GM18858 (cell line): ENCODE measurements at regions not wholly inside any gene's neighbourhood (a gene's known extent, or its start where the extent isn't known, plus 50 kb on each side); places are given as distances from the start of the nearest gene placed in this dataset.

Experiments used
- ATAC-seq: cut with Tn5 transposase; IDR thresholded peaks from one replicate; pipeline ENCODE4 v1.9.1; 2021; ENCODE audit not compliant: unreplicated experiment

DNA sequence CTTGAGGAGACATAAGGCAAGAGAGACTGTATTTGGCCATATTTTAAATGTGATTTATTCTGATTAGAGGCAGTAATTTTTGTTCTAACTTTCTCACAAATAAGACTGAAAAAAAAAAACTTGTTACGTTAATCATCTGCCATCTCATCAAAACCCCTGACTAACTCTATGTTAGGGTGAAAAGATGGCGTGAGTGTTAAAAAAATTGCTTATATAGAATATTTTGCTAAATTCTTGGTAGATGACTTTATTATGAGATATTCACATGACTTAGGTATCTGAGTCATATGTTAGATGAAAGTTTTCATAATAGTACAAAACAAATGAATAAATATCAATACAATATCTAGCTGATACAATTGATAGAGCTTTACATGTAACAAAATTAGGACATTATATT is 1508.7 kb upstream of the TMEFF2 start:
- ATAC-seq: no peak

DNA sequence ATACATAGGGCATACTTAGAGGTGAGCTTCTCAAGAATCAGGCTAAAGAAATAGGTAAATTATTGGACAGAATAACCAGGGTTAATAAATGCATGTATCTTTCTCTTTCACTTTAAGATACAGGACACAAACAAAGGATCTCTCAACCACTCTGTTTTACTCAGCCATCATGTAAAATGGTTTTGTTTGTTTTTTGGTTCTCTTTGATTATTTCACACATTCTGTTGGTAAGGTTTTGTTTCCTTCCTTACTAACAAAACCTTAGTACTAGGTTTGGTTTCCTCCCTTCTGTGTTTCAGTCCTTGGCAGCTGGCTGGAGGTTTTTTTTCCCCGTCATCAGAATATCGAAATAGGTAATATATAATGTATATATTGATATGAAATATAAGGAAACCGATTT is 1506.8 kb upstream of the TMEFF2 start:
- no peak for ATAC-seq

DNA sequence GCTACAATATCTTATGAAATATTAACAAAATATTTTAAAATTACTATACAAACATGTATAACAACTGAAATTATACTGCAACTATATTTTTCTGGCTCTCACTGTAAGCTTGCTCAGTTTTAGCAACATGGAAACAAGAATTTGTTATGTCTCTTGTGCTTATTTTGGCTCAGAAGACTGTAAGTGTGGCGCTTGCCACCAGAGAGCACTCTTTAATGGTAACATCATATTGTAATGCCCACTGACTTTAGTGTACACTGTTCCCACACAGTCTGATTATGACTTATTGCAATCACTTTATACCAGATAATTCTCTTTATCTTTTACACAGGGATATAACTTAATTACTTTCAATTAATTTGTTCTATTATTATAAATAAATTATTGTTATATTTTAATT is 1500.6 kb upstream of the TMEFF2 start:
- ATAC-seq: peak; percentile 75

DNA sequence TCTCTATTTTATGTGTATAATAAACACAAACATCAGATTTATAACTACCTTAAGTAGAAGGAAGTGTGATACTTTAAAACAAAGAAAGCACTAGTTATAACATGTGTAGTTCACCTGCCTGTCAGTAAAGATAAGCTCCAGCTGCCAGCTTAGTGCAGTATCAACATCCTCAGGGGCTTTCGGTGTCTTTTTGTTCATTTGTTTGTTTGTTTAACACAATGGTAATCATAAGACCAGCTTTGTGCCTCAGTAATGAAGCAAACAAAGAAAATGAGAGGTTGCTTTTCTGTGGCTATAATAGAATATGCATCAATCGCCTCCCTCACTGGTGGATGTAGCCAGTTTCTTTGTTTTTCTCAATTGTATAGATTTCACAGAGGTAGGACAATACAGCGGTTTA is 1499.0 kb upstream of the TMEFF2 start:
- no peak for ATAC-seq

DNA sequence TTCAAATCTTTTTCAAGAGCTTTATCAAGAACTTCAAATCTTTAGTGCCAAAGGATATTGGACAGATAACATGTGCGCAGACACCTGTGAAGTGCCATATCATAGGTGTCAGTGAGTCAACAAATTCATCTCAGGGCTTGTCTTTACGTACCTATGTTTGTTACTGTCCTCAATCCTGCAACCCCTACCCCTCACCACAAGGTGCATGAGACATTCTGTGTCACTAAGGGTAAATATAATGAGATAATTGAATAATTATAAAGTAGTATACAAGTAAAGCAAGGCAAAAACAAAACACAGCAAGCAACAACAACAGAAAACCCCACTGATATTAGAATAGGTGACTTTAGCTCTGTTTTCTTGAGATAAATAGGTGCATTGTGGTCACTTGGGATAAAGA is 1495.8 kb upstream of the TMEFF2 start:
- no peak for ATAC-seq

DNA sequence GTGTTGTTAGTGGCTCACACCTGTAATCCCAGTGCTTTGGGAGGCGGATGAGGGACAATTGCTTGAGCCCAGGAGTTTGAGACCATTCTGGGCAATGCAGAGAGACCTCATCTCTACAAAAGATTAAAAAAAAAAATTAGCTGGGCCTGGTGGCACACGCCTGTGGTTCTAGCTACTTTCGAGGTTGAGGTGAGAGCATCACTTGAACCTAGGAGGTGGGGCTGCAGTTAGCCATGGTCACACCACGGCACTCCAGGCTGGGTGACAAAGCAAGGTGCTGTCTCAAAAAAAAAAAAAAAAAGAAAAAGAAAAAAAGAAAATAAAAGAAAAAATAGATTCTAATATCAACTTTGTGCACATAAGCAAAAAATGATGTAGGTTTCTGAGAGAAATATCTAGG is 1492.5 kb upstream of the TMEFF2 start:
- ATAC-seq: no peak

DNA sequence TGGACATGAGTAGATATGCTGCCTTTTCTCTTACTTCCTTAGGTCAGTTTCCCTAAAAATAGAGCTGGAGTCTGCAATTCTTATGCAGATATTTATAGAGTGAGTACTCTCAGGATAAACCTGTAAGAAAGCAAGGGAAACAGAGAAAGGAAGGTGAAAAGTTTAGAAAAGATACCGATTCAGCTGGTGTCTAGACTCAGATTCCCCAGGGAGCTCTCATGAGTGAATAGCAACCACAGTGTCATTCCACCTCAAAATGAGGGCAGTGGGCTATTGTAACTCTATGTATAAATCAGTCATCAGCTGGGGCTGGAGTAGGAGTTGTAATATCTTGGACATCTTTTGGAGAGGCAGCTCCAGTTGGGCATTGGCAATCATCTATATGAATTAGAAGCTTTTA is 1485.1 kb upstream of the TMEFF2 start:
- no peak for ATAC-seq

DNA sequence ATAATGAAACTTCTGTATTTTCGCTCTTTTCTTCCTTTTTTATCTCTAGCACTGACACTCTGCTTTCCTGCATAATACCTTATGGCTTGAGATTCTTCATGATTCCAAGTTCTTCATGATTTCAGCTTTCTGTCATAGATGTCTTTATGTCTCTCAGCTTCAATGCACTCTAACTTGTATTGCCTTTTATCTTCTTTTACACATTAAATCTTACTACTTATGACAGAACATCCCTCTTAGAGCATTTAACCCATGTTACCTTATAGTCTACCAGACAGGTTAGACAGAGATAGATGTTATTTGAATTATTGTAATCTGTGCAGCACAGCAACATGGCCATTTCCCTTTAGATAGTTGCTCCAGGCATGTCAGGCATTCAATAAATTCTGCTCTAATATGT is 1475.7 kb upstream of the TMEFF2 start:
- ATAC-seq: no peak

DNA sequence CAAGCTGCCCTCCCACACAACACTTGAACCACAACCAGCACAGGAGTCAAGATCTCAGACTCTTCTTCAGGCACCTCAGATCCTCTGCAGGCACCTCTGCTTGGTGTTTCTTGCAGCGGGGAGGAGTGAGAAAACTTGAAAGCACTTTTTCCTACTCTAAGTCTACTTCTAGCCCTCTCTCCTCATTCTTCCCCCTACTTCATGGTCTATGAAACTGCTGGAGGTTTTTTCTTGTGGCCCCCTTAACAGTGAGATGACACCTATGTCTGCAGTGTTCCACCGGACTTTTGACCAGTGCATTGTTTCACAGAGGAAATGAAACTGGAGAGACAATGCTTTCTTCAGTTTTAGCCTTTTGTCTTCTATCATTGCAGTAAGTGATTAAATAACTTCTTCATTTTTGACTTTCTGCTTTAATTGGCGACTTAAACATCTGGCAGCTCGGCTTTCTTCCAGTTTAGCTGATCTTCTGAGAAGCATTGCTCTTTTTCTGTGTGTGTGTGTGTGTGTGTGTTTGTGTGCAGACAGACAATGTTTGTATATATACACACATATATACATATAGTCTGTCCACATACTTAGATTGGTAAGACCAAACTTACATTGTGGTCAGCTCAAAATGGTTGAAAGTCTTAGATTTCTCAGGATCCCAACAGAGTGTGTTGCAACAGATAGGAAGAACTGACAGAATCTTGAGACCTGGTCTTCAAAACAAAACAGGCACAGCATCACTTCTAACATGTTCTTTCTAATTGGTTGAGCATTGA is 1474.0 kb upstream of the TMEFF2 start:
- ATAC-seq: peak; percentile 76

DNA sequence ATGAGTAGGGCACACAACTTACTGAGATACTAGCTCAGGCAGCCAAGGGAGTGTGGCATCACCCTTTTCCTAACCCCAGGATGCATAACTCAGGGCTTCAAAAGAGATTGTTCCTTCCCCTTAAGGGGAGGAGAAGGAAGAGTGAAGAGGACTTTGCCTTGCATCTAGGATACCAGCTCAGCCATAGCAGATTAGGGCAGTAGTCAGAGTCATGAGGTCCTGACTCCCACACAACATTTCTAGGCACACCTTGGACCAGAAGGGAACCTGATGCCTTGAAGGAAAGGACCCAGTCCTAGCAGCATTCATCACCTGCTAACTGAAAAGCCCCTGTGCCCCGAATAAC is 1433.2 kb upstream of the TMEFF2 start:
- no peak for ATAC-seq

DNA sequence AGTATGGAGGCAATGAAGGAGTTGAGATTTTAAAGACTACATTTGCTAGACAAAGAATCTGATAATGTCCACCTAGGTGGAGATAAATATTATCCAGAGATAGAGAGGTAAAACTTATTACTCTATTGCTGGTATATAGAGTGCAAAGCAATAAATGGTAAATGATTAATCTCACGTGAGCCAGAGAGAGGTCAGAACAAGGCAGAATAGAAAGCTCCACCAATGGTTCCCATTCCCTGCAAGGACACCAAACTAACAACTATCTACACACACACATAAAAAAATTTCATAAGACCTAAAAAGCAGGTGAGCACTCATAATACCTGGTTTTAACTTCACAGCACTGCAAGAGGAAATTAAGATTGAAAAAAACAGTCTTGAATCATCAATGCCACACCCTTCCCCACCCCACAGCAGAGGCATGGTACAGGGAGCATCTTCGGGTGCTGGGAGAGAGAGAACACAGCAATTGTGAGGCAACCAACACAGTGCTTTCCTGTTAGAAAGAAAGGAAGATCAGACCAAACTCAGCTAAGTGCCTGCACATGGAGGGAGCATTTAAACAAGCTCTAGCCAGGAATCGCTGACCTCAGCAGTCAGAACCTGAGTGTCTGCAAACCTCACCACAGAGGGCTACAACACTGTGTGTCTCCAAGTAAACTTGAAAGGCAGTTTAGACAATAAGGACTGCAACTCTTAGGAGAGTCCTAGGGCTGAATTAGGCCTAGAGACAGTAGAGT is 1432.6 kb upstream of the TMEFF2 start:
- ATAC-seq: no peak

DNA sequence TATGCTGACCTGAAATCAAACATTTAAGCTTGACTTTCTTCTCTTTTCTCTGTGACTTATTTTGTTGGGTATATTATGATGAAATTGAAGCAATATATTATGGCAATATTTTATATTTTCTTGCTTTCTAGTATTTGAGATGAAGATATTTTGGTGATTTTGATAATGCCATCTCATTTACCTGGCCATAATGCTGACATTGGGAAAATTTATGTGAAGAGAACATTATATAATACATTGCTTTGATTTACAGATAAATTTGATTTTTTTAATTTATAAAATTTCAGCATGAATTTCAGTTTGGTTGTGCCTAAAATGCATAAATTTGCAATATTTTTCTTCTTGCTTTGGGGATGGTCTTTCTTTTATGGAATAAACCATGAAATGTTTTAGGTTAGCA is 1413.7 kb upstream of the TMEFF2 start:
- no peak for ATAC-seq

DNA sequence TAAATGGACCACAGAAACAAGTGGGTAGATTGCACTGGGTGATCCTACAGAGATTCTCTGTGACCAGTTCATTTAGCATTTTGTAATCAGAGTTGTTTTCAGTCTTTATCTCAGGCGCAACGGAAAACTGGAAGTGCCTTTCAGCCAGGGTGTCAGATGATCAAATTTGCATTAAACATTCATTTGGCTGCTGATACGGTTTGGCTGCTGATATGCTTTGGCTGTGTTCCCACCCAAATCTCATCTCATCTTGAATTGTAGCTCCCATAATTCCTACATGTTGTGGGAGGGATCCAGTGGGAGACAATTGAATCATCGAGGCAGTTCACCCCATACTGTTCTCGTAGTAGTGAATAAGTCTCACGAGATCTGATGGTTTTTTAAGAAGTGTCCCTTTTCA is 1396.1 kb upstream of the TMEFF2 start:
- no peak for ATAC-seq

DNA sequence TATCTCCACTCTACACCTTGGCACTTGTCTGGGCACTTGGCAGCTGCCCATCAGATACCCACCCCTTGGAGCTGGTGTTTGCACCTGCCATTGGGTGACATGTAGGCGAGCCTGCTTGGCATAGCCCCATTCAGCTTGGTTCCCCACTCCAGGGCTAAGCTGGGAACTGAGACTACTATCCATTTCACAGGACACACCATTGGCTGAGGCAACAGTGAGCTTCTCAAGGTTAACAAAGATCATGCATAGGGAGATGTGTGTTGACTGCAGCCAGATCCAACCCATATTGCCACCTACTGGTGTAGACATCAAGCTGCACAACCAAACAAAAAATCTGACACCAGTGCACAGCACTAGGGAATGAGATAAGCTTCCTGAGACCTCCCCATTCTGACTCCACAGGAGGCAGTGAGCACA is 1389.8 kb upstream of the TMEFF2 start:
- peak; percentile 93 for ATAC-seq

DNA sequence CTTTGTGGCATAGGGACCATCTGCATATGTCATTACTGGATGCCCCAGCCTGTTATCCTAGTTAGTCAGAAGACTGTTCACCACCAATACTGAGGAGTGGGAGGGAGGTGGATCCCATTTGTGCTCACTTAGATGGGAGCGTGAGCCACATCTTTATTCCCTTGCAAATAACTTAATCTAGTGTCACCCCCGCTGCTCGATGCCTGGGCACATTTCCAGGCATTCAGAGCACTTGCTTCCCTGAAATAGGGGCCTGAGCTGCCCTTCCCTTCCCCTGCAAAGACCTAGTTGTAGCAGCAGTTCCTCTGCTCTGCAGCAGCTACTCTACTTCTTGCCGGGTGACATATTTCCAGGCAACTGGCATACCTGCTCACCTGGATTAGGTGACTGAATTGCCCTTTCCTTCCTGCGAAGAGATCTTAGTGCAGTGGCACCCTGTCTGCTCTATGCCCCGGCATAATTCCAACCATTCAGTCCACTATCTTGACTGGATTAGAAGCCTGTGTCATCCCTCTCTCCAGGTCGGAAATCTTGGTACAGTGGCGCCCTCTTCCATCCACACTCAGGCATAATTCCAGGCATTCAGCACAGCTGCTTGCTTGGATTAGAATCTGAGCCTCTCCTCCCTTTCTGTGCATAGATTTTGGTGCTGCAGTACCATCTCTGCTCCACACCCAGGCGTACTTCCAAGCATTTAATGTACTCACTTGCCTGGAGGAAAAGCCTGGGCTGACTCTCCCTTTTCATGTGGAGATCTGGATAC is 1389.1 kb upstream of the TMEFF2 start:
- ATAC-seq: no peak

DNA sequence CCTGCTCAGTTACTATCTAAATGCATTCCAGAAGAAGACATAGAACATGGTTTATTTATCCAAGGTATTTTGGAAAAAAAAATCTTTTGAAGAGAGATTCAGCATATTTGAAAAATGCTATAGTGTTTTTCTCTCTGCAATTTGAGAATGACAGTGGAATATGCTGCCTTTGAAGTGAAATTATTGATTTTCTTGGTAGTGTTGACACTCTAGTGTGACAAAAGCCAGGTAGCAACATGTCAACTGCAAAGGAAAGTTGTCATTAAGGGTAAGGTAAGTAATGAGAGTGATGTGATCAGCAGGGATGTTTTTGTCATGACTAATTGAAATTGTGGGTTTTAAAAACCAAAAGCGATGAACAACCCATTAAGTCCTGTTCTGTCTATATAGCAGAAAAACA is 1387.1 kb upstream of the TMEFF2 start:
- ATAC-seq: no peak

DNA sequence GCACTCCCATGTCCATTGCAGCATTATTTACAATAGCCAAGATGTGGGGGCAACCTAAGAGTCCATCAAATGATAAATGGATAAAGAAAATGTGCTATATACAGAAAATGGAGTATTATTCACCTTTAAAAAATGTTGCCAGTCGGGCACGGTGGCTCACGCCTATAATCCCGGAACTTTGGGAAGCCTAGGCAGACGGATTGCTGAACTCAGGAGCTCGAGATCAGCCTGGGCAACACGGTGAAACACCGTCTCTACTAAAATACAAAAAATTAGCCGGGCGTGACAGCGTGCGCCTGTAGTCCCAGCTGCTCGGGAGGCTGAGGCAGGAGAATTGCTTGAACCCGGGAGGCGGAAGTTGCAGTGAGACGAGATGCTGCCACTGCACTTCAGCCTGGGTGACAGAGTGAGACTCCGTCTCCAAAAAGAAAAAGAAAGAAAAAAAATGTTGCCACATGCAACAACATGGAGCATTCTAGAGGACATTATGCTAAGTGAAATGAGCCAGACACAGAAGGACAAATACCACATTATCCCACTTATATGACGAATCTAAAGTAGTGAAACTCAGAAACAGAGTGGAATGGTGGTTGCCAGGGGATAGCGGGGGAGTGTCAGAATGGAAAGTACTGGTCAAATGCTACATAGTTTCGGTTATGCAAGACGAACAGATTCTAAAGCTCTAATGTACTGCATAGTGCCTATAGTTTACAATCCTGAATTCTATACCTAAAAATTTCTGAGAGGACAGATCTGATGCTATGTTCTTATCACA is 1385.6 kb upstream of the TMEFF2 start:
- no peak for ATAC-seq

DNA sequence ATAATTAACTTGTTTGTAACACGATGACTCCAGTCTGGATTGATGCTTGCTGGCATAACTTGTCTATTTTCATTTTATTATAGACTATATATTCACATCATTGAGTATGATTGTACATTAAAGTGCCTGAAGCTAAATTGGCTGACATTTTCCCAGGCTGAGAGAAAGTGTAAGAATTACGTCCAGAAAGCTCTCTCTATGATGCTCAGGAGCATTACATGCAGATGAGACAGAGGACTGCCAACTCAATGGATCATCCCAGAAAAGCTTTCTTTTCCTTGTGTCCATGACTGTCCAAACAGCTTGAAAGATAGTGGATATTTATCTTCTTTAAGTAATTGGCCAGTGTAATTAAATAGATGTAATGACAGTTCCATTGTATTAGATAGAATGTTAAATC is 1372.2 kb upstream of the TMEFF2 start:
- no peak for ATAC-seq

DNA sequence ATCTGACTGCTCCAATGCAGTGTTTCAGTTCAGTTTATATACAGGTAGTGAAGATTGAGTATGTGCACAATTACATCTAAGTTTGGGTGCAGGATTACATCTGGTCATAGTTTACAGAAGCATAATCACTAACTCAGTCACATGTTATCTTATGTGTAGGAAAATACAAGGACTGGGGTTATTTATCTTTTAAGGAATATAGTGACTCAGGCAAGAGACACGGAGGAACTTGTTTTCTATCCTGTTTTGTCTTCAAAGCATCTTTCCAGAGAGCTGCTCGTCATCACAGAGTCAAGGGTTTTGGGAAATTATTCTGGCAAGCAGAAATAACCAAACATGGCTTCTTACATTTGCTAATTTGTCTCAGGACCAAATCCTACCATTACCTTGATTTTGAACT is 1371.5 kb upstream of the TMEFF2 start:
- no peak for ATAC-seq

DNA sequence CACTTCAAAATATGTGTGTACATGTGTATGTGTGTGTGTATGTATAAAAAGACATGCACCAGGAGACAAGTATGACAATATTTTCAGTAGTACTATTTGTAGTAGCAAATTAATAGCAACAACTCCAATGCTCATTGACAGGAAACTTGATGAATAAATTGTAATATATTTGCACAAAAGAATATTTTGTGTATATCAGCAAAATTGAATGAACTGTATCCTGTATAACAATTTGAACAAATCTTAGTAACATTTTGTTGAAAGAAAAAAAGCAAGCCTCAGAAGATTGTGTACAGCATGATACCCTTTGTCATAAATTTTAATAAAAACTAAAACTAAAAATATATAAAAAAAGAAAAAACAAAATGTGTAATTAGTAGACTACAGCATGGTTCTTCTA is 1367.3 kb upstream of the TMEFF2 start:
- no peak for ATAC-seq

DNA sequence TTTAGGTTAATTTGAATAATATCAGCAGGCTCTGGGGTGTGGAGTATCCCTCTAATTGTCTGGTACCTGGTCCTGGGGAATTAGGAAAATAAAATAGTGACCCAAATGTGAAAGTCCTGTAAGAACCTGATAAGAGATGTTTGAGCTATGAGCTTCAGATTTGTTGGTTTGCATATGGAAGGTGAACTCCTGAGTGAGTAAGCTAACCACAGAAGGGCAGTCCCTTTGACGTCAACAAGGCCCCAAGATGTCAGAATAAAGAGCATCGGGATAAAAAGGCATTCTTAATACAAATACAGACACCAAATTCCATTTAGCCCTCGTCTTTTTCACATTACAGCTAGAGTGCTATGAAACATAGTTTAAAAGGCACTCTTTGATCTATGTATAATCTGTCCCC is 1366.3 kb upstream of the TMEFF2 start:
- no peak for ATAC-seq
